Ammon's horn (tissue), 1 donor: ENCODE measurements at regions not wholly inside any gene's neighbourhood (a gene's known extent, or its start where the extent isn't known, plus 50 kb on each side); places are given as distances from the start of the nearest gene placed in this dataset.

Source experiments
- DNase-seq: peaks from one replicate; pipeline ENCODE4 v3.0.0-alpha.2; 2016; ENCODE audit warnings: low spot score

DNA sequence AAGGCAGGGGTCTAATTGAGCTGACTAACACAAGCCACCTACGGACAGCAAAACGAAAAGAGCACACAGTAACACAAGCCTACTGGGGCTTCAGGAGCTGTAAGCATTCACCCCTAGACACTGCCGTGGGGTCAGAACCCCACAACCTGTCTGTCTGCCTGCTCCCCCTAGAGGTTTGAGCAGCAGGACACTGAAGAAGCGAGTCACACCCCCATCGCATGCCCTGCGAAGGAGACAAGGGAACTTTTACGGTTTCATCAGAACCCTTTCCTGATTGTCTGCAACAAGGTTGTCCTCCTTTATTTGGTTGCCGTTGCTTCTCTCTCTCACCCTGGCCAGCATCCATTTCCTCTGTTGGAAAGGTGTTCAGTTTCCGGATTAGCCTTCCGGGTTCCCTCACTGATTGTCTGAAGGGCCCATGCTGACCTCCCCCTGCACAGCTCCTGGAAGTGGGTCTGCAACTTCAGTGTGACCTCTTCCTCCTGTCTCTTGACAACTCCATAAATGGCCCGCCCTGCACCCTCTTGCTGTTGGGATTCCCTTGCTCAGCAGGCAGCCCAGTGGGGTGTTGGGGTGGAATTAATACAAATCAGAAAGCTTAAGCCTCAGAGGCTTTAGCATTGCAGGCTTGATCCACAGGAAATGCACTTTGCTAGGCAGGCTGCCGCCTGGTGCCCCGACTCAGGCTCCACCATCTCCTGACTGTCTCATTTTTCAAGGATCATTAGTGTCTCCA, 258.9 kb upstream of the TLE4 start:
- DNase-seq: no peak

DNA sequence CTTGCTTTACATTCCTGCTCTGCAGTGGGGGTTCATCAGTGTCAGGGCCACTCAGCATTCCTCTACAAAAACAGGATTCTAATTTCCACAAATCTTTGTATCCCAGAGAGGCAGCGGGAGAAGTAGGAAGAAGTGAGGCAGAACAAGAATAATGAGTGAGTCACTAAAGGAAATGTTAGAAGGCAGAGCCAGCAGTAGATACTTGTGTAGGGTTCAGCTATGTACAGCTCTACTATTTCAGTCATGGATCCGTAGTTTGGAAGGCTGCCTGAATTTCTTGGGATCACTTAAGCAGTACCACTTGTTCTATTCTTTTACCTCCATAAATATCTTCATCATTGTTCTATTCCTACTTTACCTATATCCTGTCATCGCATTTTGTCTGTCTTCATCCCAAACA, 246.3 kb upstream of the TLE4 start:
- DNase-seq: no peak

DNA sequence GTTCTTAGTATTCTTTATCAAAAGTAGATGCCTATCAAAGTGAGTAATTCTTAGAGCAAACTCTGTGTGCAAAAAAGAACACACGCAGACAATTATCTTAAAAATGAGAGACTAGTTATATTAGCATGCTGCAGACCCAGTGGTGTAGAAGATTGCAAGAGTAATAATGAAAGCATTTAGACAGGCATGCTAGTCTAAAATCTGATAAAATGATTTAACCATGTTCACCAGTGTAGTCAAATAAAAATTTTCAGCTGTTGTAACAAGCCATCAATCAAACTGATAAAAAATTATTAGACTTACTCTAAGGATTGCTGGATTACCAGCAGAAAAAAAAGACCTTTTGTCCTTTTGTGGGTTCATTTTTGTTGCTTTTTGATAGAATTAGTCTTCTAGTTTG, 241.9 kb upstream of the TLE4 start:
- no peak for DNase-seq

DNA sequence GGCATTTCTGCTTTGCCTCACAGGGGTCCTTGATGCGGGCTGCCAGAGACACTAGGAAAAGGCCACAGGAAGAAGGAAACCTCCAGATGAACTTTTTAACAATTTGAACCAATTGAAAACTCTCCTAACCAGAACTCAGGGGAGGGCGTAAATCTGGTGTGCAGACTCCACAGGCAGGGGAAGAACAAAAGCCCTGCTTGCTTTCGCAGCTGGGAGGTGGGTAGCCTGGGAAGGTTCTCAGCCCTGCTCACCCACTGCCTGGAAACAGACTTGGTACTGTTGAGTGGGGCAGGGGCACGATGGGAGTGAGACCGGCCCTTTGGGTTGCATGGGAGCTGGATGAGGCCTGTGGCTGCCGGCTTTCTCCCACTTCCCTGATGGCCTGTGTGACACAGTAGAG, 237.8 kb upstream of the TLE4 start:
- no peak for DNase-seq

DNA sequence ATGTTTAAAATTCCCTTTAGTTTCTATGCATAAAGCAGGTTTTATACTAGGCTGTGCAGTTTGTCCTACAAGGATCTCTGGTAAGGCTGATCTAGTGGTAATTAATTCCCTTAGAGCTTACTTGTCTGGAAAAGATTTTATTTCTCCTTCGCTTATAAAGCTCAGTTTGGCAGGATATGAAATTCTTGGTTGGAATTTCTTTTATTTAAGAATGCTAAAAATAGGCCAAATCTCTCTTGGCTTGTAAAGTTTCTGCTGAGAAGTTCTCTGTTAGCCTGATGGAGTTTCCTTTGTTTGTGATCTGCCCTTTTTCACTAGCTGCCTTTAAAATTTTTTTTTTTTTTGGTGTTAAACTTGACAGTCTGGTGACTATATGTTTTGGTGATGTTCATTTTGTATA, 237.1 kb upstream of the TLE4 start:
- DNase-seq: no peak

DNA sequence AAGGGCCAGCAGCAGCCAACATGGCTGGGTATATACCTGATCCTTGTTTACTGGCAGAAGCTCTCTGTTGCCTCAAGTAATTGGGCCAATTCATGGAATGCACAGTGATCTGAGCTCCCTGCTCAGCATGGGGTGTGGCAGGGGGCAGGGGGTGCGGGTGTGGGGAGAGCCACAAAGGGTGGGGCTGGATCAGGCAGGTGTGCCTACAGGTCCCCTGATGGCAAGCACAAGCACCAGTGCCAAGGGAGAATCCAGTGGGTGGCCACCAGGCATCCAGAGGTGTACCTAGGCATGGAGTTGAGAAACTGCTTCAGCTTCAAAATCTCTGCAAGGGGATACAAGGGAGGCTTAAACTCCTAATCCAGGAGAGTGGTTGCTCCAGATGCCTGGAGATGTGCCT, 235.8 kb upstream of the TLE4 start:
- DNase-seq: no peak

DNA sequence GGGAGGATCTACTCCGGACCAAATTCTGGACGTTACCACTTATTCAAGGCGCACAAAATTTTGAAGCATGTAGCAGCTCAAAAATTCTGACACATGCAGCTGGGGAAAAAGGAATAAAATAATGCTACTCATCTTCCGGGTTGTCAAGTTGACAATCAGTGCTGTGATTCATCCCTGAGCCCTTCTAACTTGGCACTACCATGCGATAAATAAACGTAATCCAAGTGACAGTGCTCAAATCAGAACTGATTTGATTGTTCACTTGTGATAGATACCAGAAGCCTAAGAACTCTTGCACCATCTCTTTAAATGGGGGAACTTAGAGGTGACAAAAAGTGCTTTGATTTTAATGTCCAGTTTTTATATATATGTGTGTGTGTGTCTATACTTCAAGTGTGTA, 230.2 kb upstream of the TLE4 start:
- DNase-seq: no peak

DNA sequence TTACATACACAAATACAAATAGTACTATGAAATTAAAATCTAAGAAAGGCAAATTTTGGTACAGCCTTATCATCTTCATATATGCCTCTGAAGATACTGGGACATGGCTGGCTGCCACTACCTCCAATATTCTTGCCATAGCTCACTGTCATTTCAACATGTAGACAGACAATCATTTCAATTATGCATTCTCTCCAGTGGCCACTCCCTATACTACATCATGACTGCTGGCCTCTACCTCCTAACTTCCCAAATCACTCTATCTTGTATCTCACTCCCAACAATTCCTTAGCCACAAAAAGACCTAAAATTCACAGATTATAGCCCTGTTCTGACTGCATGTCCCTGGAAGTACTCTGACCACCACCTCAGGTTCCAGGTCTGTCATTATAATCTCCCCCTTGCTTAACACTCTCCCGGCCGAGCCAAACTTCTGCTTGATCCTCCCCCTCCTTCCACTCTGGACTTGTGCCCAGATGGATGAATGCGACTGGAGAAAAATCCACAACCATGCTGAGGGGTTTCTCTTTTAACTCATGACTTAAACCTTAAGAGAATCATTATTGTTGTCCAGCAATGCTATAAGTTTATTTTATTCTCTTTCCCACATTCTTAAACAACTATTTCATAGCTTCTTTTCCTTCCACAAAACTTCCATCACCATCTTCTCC, 225.3 kb upstream of the TLE4 start:
- no peak for DNase-seq

DNA sequence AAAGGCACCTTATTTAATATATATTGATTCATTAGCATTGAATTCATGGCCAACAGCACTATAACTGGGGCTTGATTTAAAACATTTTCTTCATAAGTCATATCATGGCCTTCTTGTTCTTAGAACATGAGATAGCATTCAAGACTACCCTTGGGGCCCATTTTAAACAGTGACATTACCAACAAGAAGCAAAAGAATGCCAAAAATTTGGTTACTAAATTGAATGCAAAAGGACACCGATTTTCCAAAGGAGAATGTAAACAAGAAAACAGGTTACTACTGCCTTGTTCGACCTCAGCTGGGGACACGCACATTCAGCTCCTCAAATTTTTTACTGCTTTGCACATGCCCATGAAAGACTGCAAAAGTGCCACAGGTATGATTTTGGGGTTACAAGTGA, 219.4 kb upstream of the TLE4 start:
- DNase-seq: no peak

DNA sequence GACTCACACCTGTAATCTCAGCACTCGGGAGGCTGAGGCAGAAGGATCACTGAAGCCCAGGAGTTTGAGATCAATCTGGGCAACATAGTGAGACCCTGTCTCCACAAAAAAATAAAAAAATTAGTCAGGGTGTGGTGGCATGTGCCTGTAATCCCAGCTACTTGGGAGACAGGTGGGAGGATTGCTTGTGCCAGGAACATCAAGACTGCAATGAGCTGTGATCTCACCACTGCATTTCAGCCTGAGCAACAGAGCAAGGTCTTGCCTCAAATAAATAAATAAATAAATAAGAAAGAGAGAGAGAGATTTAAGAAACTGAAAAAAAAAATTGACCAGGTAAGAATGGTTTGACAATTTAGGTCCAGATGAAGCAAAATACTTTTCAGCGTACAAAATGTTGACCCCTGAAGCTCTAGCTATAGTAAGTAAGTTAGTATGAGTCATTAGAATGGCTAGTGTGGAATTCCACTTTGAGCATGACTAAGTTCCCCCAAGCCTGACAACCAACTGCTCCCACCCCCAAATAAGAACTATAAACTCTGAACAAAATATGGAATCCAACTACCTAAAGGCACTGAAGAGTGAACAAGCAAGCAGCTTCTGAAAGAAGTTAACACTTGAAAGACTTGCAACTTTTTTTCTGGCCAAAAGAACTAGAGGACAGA, 217.8 kb upstream of the TLE4 start:
- DNase-seq: no peak

DNA sequence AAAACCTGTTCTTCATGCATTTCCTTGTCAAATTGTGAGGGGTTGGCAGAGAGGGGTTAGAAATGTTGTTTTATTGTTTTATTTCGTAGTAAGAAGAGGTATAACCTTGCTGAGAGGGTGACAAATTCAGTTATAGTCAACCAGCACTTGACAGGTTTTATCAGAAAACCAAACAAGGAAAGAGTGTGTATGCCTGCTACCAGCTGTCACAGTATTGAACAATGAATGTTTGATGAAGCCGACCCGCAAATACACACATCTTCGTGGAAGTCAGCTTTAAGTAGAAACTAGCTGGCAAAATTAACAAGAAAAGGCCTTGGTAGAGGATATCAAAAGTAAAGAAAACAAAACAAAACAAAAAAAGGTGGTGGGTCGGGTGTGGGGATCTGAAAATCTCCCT, 214.6 kb upstream of the TLE4 start:
- DNase-seq: no peak

DNA sequence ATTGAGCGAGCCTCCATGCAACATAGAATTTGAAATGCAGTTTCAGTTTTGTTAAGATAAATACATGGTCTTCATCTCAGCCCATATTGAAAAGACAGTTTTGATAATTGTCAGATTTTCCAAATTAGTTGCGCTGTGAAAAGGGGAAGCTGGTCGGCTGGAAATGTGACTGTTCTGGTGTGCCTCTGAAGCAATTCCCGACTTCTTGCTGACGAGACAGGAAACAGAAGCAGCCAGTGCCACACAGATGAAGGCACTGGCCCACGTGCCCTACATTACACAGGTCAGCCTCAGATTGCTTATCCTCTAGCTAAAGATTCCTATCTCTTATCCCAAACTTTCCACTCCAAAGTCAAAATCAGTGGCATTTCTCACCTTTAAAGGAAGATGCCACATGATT, 214.1 kb upstream of the TLE4 start:
- peak; percentile 44 for DNase-seq

DNA sequence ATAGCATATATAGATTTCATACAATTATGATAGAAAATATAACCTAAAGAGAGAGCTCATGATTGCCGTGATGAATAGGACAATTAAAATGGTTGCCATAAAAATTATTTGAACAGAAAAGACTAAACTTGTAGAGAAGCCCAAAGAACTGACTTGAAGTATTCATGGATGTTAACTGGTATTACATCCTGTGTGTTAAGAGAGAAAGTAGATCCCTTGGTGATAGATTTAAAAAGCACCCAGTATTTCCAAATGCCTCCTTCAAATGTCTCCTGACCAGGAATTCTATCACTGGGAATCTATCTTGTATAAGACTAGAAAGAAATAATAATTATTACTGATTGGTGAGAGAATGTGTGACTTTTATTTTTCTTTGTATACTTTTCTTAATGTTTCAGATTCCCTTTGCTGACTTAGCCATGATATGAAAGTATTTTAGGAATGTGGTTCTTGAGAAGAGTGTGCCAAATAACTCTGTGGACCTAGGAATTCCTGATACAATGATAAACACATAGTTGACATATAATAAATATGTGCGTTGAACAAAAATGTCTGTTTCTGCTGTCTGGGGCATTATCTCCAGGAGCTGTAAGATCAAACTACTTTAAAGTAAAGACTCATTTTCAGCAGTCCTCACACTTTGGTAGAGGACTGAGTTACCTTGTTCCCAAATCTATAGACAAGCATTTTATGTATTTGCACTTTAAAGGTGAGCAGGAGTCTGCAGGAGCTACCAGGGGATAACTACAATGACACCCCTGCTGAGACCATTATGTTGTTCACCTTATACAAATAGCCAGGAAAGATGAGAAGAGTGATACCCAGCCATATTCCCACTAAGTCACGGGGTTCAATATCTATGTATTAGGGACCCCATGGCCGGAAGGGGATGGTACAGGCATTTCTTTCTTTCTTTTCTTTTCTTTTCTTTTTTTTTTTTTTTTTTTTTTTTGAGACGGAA, 211.1 kb upstream of the TLE4 start:
- DNase-seq: no peak

DNA sequence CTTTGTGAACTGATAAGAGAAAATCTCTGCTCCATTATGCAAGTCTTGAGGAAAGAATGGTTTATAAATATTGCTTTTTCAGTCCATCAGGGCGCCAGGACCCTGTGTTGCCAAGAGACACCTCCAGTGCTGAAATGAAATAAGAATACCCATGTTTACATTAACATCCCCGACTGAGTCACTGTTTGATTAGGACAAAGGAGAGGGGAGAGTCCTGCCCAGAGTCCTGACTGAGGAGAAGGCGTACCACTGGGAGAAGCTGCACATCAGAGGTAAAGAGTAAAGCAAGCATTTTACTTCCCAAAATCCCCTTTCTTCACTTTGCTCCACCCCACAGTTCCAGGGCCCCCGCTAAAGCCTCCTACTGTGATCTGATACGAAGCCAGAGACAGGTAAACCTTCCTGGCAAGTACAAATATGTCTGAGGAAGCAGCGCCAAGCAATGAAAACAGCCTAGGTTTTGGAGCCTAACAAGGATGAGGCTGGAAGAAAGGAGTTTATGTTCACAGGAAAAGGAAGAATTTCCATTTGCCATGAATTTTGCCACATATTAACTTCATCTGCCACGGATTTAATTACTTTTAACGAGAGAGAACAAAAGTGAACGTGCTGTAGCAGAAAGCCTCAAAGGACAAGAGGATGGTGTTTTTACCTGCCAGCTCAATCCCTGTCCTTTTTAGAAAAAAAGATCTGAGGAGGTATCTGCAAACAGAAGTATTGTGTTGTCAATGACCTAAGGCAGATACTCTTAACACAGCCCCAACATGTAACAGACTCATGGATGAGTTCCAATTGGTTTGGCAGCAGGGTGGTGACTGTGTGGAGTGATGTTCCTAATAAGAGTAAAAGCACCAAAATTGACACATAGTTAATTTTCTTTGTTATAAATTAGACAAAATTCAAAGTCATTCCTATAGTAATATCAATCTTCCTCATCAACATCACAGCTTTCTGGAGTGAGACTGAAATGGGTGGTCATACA, 209.4 kb upstream of the TLE4 start:
- DNase-seq: no peak

DNA sequence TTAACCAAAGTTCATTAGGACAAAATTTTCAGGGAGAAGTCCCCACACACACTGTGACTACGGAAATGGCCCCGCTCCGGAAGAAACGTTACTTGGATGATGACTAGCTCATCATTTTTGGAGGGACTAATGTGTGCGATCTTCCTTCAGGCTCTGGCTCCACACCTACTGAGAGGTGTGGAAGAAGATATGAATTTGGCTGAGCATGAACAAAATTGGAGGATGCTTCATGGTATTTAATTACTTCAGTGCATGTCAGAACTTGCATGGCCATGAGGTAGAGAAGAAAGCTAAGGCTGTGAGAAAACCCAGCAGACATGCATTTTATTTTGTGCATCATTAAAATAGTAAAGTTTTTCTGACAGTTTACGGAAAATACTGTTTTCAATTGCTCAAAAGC, 202.1 kb upstream of the TLE4 start:
- no peak for DNase-seq

DNA sequence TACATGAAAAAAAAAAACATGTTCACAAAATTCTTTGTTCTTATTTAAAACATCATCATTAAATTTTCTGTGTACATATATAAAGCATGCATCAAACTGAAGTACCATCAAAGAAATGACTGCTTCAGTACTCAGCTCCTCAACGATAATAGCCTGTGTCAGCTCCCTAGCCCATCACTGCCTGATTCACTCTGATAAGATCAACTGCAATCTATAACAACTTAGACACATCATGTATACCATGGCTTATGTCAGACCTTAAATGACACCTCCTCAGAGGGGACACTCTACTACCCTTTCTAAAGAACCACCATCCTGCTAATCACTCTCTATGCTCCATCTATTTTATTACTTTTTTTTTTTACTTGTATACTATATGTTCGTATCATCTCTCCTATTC, 200.5 kb upstream of the TLE4 start:
- DNase-seq: no peak

DNA sequence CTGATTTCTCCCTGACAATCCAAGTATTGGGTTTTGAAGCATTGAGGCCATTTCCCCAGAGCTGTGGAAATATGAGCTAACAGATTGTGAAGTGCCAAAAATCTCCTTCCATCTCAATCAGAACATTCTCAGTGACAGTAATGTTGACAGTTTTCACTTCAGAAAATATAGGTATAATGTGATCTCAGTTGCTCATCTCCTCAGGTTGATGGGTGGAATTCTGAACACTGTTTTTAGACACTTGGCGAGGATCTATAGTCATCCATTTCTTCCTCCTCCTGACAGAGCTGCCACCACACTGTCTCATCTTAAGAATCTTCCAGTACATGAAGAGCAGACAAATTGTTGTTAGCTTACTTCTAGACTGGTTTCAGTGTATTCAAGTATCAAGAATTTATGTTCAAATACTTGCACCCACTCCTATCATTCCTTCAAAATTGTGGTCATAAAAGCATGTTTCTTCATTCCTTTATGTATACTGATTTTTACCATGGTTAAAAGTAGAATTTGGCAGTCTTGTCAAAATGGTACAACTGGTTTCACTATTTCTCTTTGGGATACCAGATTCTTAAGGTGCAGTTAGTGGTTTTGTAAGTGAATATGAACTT, 199.7 kb upstream of the TLE4 start:
- no peak for DNase-seq

DNA sequence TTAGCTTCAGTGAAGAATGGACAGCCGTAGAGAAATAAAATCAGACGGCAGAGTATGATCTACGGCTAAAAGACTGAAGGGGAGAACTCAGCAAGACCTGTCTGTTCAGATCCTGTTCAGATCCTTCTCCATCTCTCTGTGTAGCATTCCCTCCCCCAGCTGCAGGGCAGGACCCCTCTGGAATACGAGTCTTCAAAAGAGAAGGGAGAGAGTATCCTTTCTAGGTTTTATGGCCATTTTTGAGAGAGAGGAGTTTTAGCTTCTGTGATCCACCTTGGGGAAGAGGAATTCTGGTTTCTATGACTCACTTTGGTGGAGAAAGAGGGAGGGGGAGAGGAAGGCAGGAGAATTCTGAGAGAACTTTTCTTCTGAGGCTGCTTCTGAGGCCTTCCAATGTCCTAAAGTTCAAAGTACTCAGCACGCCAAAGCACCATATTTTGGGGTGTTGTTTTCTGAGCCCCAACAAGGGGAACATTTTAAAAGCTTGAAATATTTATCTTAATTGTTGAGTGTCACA, 194.4 kb upstream of the TLE4 start:
- DNase-seq: no peak

DNA sequence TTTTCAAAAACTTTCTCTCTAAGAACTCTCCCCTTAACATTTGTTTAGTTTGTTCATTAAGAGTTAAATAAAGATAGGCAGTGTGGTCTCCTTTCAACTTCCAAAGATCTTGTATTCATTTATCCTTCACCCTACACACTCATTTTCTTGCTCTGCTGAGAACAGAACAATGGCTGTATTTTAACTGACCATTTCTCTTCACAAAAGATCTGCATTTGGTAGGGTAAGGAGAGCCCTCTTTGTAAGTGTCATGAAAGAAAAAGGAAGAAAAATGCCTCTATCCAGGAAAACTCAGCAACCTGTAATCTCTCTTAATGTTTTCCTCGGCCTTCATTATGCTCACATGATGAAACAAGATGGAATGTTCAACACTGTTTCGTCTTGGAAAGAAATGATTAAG, 193.7 kb upstream of the TLE4 start:
- DNase-seq: no peak

DNA sequence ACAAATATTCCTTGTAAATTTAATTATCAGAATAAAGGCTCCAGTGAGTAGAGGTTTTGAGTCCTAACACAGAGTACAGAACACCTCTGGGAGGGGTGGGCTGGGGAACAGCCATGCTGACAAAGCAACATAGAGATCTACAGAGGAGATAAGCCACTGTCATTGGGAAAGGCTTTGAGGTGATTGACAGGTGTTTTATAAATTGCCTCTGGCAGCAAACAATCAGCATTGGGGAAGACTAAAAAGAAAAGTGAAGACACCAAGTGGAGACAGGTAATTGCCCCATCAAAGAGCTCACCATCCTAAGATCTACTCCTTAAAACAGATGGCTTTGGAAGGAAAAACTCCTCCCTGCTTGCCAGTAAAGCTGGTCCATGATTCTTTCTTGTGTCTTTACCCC, 189.7 kb upstream of the TLE4 start:
- DNase-seq: no peak
